GM18508 (cell line): ENCODE measurements at regions not wholly inside any gene's neighbourhood (a gene's known extent, or its start where the extent isn't known, plus 50 kb on each side); places are given as distances from the start of the nearest gene placed in this dataset.
"Not testable (repeated sequence)": the region's sequence is repeated elsewhere in the genome, so short reads cannot be mapped to it uniquely, and the experiment has no call there.

Experiments used
- ATAC-seq: cut with Tn5 transposase; IDR thresholded peaks from one replicate; pipeline ENCODE4 v1.9.1; 2021; ENCODE audit warnings: moderate number of reproducible peaks; ENCODE audit not compliant: insufficient read depth, unreplicated experiment

DNA sequence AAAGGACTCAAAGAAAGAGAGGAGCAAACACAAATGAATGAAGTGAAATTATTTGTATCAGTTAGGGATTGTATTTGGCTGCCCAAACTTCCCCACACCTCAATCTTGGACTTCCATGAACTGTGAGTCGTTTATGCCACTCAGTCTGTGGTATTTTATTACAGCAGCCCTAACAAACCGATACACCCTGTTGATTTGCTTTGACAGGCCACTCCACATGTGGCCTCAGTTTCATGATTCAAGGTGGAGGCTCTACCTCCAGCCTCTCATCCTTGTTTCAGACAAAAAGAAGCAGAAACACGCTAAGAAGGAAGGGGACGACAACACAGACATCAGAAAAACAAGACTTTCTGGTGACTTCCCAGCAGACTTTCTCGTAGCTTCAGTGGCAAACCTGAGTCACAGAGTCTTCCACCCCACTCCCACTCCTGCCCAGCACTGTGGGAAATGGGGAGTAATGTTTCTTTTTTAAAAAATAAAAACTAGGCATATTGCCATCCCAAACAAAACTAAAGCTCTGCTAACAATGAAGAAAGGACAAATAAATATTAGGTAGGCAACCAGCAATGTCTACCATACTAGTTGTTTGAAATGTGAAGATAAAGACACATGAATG, 52.2 kb upstream of the ABCA1 start:
- ATAC-seq: no peak

GRCh38 chr9:104981543-104982129, 53.7 kb upstream of the ABCA1 start:
- ATAC-seq: no peak

- no peak for ATAC-seq
These were observed 54.6 kb upstream of the ABCA1 start for GRCh38 chr9:104982543-104982942.

DNA sequence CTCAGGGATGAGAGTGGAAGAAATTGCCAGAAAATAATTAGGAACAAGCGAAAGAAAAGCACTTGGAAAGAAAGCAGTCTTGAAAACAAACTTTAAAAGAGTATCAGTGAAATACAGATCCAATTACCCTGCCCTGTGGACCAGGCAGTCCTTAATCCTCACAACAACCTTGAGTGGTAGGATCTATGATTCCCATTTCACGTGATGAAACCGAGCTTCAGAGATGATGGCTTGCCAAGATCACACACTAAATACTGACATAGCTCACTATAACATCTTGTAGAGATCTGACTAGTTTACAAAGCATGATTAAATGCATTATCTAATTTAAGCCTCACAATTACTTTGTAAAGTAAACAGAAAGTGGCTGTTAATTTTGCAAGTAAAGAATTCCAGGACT, 55.5 kb upstream of the ABCA1 start:
- ATAC-seq: no peak

- no peak for ATAC-seq
These were observed 56.2 kb upstream of the ABCA1 start for GRCh38 chr9:104984121-104984520.

GRCh38 chr9:104984542-104984941, 56.6 kb upstream of the ABCA1 start:
- no peak for ATAC-seq

DNA sequence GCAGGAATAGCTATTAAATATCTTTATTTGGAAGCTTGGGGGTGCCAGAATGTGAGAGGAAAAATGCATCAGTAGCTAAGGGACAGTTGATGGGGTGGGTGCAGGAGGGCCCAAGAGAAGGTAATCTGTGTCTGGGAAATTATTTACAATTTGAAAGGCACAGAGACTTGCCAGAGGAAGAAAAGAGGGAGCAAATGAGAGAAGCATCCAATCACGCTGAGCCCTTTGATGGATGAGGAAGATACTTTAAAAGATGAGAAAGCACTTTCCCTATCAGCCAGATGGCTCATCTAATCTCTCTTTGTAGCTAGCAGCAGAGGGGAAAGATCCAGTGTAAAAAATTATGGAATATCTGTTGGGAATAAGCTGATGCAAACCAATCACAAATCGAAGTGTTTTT, 57.0 kb upstream of the ABCA1 start:
- no peak for ATAC-seq

- no peak for ATAC-seq
These were observed 58.1 kb upstream of the ABCA1 start for GRCh38 chr9:104986096-104986495.

- no peak for ATAC-seq
These were observed 59.8 kb upstream of the ABCA1 start for GRCh38 chr9:104987743-104988142.

DNA sequence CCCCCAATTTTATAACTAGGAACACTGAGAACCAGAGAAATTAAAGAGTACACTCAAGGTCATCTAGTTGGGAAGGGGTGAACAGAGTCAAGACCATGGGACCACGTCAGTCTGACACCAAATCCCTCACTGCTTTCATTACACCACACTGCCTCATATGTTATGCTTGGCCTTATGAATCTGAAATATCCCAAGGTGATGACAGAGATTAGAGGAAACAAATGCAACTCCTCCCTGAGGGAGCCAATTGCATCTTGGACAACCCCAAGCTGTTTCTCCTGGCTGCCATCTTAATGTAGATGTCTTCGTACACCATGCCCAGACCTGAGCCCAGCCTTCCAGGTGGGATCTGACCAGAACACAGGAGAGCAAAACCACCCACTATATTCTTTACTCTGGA, 60.6 kb upstream of the ABCA1 start:
- no peak for ATAC-seq

GRCh38 chr9:104991144-104991953, 63.4 kb upstream of the ABCA1 start:
- ATAC-seq: peak; percentile 68

DNA sequence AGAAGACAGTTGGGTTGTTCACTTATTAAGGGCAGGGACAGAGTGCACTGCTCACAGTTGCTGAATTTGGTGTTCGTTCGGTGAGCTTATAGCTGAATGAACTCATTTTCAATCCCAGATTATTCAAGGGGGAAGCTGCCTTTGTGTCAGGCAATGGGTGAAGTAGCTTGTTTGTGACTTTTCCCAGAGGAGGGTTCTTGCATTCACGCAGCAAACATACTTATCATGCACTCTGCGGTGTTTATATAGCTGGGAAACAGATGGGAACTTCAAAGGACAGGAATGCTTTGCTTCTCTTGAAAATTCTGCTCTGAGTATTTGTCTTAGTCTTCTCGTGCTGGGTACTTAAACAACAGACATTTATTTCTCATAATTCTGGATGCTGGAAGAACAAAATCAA, 64.7 kb upstream of the ABCA1 start:
- ATAC-seq: no peak

- ATAC-seq: no peak
These were observed 65.5 kb upstream of the ABCA1 start for GRCh38 chr9:104993291-104993963.

DNA sequence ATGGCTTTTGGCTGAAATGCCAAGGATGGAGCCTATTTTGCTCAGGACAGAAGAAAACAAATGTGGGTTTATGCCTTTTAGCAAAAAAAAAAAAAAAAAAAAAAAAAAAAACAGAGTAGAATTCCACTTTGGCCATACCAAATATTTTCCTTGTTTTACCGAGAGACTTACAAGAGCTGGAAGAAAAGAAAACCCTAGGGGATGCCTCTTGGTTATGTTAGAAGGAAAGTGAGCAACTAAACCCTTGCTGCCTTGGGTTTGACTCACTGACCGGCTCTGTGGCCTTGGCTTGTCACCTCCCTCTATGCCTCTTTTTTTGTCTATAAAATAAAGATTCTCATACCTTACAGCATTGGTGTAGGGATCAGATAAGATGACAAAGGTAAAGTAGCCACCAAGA, 69.6 kb upstream of the ABCA1 start:
- ATAC-seq: no peak

- ATAC-seq: no peak
These were observed 71.2 kb upstream of the ABCA1 start for GRCh38 chr9:104999136-104999535.

GRCh38 chr9:105000529-105000928, 72.6 kb upstream of the ABCA1 start:
- ATAC-seq: not testable (repeated sequence)

GRCh38 chr9:105004466-105005090, 76.6 kb upstream of the ABCA1 start:
- no peak for ATAC-seq

- no peak for ATAC-seq
These were observed 77.2 kb upstream of the ABCA1 start for GRCh38 chr9:105005186-105005585.

GRCh38 chr9:105006514-105006913, 78.6 kb upstream of the ABCA1 start:
- ATAC-seq: no peak

DNA sequence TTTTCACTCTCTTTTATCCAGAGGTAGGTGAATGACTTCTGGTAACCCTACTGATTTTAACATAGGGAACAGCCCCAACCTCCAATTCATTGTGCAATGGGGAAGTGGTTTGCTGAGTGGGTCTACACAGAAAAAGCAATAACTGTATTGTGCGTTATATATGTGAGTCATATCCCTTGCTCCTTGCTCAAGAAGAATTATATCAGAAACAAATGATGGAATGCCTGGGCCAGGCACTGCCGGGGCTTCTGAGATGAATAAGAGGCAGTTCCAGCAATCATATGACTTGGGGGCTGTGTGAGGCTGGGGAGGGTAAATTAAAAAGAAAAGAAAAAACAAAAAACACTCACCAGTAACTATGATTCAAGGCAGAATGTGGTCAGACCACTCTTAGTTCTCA, 79.2 kb upstream of the ABCA1 start:
- ATAC-seq: no peak

- not testable (repeated sequence) for ATAC-seq
These were observed 82.1 kb upstream of the ABCA1 start for GRCh38 chr9:105010089-105010488.
